GM18517 (cell line): ENCODE measurements at regions not wholly inside any gene's neighbourhood (a gene's known extent, or its start where the extent isn't known, plus 50 kb on each side); places are given as distances from the start of the nearest gene placed in this dataset.
"Not testable (repeated sequence)": the region's sequence is repeated elsewhere in the genome, so short reads cannot be mapped to it uniquely, and the experiment has no call there.

Experiments used
- ATAC-seq: cut with Tn5 transposase; IDR thresholded peaks from one replicate; pipeline ENCODE4 v1.9.1; 2021; ENCODE audit warnings: mild to moderate bottlenecking, moderate library complexity; ENCODE audit not compliant: unreplicated experiment

- no peak for ATAC-seq
Measured at GRCh38 chr16:52113533-52114183, 433.3 kb downstream of the TOX3 start.

GRCh38 chr16:52104993-52105392 is 441.9 kb downstream of the TOX3 start:
- ATAC-seq, result not testable (repeated sequence)

GRCh38 chr16:52103791-52104190 is 443.2 kb downstream of the TOX3 start:
- ATAC-seq, result no peak

GRCh38 chr16:52101246-52101645 is 445.7 kb downstream of the TOX3 start:
- no peak for ATAC-seq

GRCh38 chr16:52099382-52099781 is 447.6 kb downstream of the TOX3 start:
- ATAC-seq, result no peak

GRCh38 chr16:52095471-52095870 is 451.5 kb downstream of the TOX3 start:
- no peak for ATAC-seq

GRCh38 chr16:52092126-52092525 is 454.8 kb downstream of the TOX3 start:
- ATAC-seq, result no peak

- ATAC-seq, result no peak
Measured at GRCh38 chr16:52090080-52090479, 456.9 kb downstream of the TOX3 start.

GRCh38 chr16:52089476-52089875 is 457.5 kb downstream of the TOX3 start:
- no peak for ATAC-seq

GRCh38 chr16:52086901-52087300 is 460.0 kb downstream of the TOX3 start:
- ATAC-seq, result no peak

- no peak for ATAC-seq
Measured at GRCh38 chr16:52078716-52079655, 468.0 kb downstream of the TOX3 start.

- no peak for ATAC-seq
Measured at GRCh38 chr16:52077607-52078006, 469.3 kb downstream of the TOX3 start.

GRCh38 chr16:52076801-52077201 is 470.1 kb downstream of the TOX3 start:
- ATAC-seq, result no peak

- ATAC-seq, result no peak
Measured at GRCh38 chr16:52076332-52076731, 470.6 kb downstream of the TOX3 start.

GRCh38 chr16:52074133-52074532 is 472.8 kb downstream of the TOX3 start:
- no peak for ATAC-seq

- ATAC-seq, result no peak
Measured at GRCh38 chr16:52073024-52073423, 473.9 kb downstream of the TOX3 start.

- ATAC-seq, result no peak
Measured at GRCh38 chr16:52071101-52071500, 475.8 kb downstream of the TOX3 start.

GRCh38 chr16:52070341-52071057 is 476.4 kb downstream of the TOX3 start:
- ATAC-seq, result no peak

GRCh38 chr16:52069866-52070265 is 477.1 kb downstream of the TOX3 start:
- ATAC-seq, result no peak

GRCh38 chr16:52068447-52069074 is 478.4 kb downstream of the TOX3 start:
- no peak for ATAC-seq

GRCh38 chr16:52066962-52067361 is 480.0 kb downstream of the TOX3 start:
- ATAC-seq, result no peak
